ENCODE measurements at regions not wholly inside any gene's neighbourhood (a gene's known extent, or its start where the extent isn't known, plus 50 kb on each side); places are given as distances from the start of the nearest gene placed in this dataset.

GRCh38 chr3:78161736-78162135 is 1121.8 kb downstream of the ROBO2 start:
- DNase-seq = no peak

DNA sequence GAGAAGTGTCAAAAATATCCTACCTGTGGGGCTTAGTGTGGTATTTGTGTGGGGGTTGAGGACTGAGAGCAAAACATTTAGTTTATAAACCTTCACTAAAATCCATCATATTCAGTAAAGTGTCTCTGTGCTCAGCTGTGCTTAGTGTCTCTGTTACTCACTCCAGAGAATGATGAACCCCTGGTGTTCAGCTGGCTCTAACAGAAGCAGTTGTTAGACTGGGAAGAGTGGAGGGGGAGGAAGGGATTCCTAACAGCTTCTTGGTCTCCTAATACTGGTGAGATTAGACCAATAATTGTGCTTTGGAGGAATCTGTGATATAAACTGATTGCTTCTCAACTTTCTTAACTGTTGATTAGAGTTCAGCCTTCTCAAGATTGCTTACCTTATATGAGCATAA is 1123.5 kb downstream of the ROBO2 start:
- DNase-seq = no peak

DNA sequence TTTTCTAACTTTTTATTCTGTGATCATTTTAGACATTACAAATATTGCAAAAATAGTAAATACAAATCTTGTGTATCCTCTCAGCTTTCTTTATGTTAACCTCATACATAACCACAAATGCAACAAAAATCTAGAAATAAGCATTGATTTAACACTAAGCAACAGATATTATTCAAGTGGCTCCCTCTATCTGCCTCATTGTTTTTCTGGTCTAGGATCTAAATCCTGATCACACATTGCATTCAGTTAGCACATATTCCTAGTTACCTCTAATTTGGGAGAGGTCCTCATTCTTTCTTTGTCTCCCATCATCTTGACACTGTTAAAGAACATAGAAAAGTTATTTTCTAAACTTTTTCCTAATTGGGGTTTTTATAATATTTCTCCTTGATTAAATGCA is 1126.0 kb downstream of the ROBO2 start:
- no peak for DNase-seq

- DNase-seq = no peak
Observed at GRCh38 chr3:78174821-78175220, 1134.9 kb downstream of the ROBO2 start.

GRCh38 chr3:78176869-78177268 is 1137.0 kb downstream of the ROBO2 start:
- DNase-seq = no peak

DNA sequence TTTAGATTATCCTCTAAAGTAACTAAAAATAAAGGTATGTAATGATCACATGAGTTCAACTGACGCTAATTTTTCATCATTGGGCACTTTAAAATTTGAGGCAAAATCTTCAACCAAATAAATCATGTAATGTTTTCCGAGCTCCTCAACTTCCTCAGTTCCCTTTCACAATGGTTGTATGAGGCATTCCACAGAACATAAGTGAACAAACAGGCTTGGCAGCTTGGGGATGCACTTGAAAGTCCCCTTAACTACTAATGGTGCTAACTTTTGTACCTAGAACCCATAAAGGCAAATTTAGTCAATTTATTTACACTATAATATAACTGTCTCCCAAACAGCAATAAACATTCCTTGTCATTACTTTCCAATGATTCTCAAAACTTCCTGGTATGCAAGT is 1137.9 kb downstream of the ROBO2 start:
- no peak for DNase-seq

DNA sequence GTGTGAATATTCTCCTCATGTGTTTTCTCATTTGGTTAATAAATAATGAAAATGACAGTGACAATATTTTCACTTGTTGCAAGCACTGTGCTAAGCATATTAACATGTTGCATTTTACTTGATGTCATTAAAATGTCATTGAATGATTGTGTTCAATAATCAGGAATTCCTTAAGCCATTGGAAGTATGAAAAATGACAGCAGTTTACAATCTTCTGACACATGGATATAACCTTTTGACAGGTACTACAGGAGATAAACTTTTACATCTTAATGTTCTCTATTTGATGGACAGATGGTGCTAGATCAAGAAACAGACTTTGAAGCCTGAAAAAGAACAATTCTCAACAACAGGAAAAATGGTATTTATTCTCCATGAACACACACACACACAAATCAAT is 1138.3 kb downstream of the ROBO2 start:
- no peak for DNase-seq

DNA sequence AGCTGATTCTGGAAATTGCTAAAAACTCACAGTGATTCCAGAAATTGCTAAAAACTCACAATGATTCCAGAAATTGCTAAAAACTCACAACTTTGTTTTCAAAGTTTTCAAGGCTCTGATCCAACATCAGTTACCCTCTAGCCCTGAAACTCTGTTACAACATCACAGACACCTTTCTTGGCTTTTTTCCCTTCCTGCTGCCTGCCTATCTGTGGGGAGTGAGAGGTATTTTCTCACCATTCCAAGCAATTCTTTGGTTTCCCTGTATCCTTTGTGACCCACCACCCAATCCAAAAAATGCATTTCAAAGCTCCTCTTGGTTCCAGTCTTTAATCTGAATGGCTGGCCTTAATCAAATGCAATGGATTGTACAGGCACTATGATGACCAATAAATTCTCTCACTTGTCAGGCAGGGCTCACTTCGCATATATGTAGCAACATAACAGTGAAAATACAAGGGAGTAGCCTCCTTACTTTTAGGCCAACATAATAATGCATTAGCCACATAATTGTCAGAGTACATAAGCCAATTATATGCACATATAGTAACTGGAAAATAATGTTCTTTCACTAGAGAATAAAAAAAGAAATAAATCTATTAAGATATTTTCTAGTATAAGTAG is 1139.0 kb downstream of the ROBO2 start:
- no peak for DNase-seq

DNA sequence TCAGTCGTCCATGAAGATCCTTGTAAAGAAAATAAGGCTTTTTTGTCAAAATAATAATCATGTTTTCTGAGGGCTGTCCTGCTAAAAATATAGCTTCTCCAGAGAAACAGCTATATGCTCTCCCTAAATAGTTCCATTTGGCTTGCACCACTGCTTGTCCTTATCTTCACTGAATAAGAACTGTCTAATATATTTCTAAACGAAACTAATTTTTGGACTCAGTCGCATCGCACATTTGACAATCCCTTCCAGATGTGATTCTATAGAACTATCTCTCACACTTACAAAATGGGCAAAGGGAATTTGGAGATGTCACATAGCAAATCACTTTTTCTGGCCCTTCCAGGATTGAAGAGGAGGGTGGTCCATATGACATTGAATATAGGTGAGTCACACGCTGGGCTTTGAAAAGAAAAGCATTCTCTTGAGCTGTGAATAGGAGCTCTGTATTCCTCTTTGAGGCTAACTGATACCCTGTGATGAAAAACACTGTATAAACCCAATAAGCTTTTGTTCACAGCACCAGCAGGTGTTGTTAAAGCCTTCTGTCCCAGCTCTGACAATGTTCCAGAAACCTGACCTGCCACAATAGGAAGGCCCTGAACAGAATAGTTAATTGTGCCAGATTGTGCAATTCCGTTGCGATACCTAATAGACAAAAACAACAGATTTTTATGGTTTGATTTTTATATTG is 1144.2 kb downstream of the ROBO2 start:
- DNase-seq = no peak

DNA sequence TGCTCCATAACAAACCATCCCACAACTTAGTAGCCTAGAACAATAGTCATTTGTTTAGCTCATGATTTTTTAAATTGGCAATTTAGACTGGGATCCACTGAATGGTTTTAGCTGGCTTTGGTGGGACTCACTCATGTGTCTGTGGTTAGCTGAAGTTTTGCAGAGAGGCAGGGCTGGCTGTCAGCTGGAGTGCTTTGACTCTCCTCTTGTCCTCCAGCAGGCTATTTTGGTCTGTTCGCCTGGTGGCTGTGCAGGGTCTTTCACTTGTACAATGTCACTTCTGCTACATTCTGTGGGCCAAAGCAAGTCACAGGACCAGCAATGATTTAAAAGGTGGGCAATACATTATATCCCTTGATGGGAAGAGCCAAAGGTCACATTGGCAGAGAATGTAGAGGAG is 1146.5 kb downstream of the ROBO2 start:
- DNase-seq = no peak

DNA sequence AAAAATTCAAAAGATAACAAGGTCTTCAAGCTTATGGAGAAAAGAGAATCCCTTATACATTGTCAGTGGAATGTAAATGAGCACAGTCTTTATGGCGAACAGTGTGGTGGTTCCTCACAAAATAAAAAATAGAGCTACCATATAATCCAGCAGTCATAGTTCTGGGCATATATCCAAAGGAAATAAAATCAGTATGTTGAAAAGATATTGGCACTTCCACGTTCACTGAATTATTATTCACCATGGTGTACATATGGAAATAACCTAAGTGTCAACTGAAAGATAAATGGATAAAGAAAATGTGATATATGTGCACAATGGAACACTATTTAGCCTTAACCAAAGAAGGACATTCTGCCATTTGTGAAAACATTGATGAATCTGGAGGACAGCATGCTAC is 1161.2 kb downstream of the ROBO2 start:
- DNase-seq = no peak

DNA sequence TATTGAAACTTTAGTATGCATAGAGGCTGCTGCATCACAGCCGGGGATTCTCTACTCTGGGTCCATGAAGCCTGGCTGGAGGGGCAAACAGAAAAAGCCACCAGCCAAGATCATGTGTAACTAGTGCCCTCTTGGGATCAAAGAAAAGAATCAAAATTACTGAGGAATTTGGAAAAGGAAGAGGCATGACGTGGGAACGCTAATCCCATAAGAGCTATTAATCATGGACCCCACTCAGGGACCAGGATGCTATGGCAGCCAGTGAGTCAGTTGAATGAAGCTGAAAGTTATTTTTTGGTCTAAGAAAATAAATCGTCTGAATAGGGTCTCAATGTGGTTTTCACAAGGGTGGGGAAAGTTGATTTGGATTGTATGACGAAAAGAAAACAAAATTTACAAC is 1165.1 kb downstream of the ROBO2 start:
- no peak for DNase-seq

DNA sequence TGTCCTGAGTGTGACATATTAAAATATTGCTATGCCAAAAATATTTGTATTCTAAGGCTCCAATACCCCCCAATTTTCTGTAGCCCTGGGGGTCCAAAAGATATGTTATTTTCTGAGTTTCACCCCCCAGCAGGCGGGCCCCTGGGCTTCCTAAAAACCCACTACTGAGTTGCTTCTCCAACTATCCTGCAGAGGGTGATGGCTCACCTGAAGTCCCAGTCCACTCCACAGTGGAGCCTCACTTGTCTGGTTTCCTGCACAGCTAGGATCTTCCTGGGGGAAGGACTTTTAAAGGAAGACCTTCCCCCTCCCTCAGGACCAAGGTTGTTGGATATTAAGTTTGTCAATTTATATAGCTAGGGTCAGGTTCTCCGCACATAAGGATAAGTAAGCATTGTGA is 1181.4 kb downstream of the ROBO2 start:
- DNase-seq = no peak

- no peak for DNase-seq
Observed at GRCh38 chr3:78221796-78222195, 1181.9 kb downstream of the ROBO2 start.

DNA sequence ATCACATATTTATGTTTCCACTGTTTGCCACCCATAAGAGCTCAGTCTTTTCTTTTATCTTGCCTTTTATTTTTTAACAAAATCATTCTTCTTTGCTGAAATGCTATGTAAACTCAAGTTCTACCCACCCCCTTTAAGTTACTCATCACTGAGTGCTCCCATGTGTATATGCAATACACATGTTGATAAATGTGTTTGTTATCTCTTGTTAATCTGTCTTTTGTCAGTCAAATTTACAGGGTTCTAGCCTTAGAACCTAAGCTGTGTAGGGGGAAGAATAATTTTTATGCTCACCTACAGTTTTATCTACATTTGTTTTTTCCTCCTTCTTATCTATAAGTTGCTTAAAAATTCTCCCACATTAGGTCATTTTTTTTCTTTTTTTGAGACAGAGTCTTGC is 1195.9 kb downstream of the ROBO2 start:
- no peak for DNase-seq

GRCh38 chr3:78238811-78239210 is 1198.9 kb downstream of the ROBO2 start:
- DNase-seq = no peak

- no peak for DNase-seq
Observed at GRCh38 chr3:78242724-78243123, 1202.8 kb downstream of the ROBO2 start.

- DNase-seq = no peak
Observed at GRCh38 chr3:78244136-78244535, 1204.2 kb downstream of the ROBO2 start.

GRCh38 chr3:78249294-78249693 is 1209.4 kb downstream of the ROBO2 start:
- no peak for DNase-seq

- no peak for DNase-seq
Observed at GRCh38 chr3:78253860-78254259, 1214.0 kb downstream of the ROBO2 start.

DNA sequence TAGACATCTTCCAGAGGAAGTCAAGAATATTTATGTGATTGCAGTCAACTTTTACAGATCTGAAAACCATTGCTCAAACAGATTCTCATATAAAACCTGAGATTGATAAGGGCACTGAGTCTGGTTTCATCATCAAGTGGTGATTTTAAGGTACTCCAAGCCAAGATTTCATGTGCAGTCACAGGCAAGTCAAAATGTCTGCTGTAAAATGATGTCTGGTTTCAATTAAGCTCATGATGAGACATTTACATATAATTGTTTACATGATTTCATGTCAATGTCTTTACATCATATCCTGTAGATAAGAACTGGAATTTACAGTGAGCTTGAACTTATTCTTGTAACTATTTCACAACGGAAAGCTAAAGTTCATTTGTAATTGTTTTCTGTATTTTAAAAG is 1215.5 kb downstream of the ROBO2 start:
- DNase-seq = no peak

GRCh38 chr3:78256123-78256522 is 1216.2 kb downstream of the ROBO2 start:
- no peak for DNase-seq

- DNase-seq = no peak
Observed at GRCh38 chr3:78257951-78258530, 1218.1 kb downstream of the ROBO2 start.

DNA sequence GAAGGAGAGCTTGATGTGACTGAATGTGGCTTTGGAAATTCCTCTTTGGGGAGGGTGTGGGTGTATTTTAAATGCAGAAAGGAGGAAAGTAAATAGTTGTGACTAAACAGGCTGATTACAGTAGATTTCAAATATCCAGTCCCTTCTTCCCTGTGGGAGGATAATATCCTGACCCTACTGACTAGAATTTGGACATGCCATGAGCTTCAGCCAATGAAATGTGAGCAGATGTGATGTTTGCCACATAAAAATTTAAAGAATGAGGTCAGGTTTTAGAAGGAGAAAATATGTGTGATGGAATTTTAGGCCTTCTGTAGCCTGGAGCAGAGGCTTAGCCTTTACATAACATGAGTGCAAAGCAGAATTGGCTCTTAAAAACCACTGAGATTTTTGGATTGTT is 1218.9 kb downstream of the ROBO2 start:
- DNase-seq = no peak

- DNase-seq = no peak
Observed at GRCh38 chr3:78260388-78260787, 1220.5 kb downstream of the ROBO2 start.
